Transverse colon (tissue), 4 donors: ENCODE measurements at regions not wholly inside any gene's neighbourhood (a gene's known extent, or its start where the extent isn't known, plus 50 kb on each side); places are given as distances from the start of the nearest gene placed in this dataset.

Experiments used
- DNase-seq: peaks from one replicate; pipeline ENCODE4 v3.0.0-alpha.2; 2019
- H3K27ac ChIP-seq, 4 donors: fragments of 200-600 bp; sonication (generic); 2 replicates each; pipeline ENCODE4 v1.5.1; 2016 to 2018; ENCODE audit warnings: inconsistent platforms in 4 of 4
- H3K27me3 ChIP-seq: fragments of 200-600 bp; sonication (generic); 2 replicates; pipeline ENCODE4 v1.5.1; 2017; ENCODE audit warnings: inconsistent platforms
- H3K36me3 ChIP-seq, 4 donors: fragments of 200-600 bp; sonication (generic); 2 replicates each; pipeline ENCODE4 v1.5.1; 2017 to 2019; ENCODE audit warnings: inconsistent platforms in 4 of 4
- H3K4me1 ChIP-seq, 4 donors: fragments of 200-600 bp; sonication (generic); 2 replicates each; pipeline ENCODE4 v1.5.1; 2017 to 2020; ENCODE audit warnings: inconsistent platforms in 4 of 4
- H3K4me3 ChIP-seq, 4 donors: fragments of 200-600 bp; sonication (generic); 1 replicate in 1 of 4; 2 replicates in 3 of 4; pipeline versions ENCODE4 v1.5.1 to v1.6.1; 2017 to 2019; ENCODE audit warnings: inconsistent platforms in 4 of 4
- H3K9me3 ChIP-seq, 2 donors: fragments of 200-600 bp; sonication (generic); 2 replicates each; pipeline ENCODE4 v1.5.1; 2017 to 2019; ENCODE audit warnings: inconsistent platforms in 2 of 2
- CTCF ChIP-seq, 5 experiments: fragments of 200-600 bp in 3 of 5; fragments of 450-650 bp in 2 of 5; sonication (generic) in 3 of 5; IDR thresholded peaks; 1 replicate in 2 of 5; 2 replicates in 3 of 5; pipeline ENCODE4 v1.5.1; 2016 to 2017; ENCODE audit warnings: antibody characterized with exemption in 5 of 5, inconsistent platforms in 3 of 5, mild to moderate bottlenecking in 2 of 5, moderate library complexity in 1 of 5
- EP300 ChIP-seq: sonication (generic); formaldehyde crosslinking; IDR thresholded peaks from one replicate; pipeline ENCODE4 v1.6.1; 2017; ENCODE audit warnings: antibody characterized with exemption, low read depth
- POLR2A ChIP-seq: fragments of 450-650 bp; IDR thresholded peaks from one replicate; pipeline ENCODE4 v1.6.1; 2016; ENCODE audit warnings: antibody characterized with exemption, mild to moderate bottlenecking, moderate library complexity
- POLR2AphosphoS5 ChIP-seq, 3 donors: sonication (generic); formaldehyde crosslinking; IDR thresholded peaks; one replicate each; pipeline ENCODE4 v1.6.1; 2016; ENCODE audit warnings: antibody characterized with exemption in 3 of 3
- WGBS, 2 donors: methylation state at CpG; one replicate each; pipeline ENCODE4 v1.1.5; 2018; ENCODE audit warnings: low coverage in 1 of 2; 5-methylcytosine and 5-hydroxymethylcytosine counted together
- in situ Hi-C, 4 donors: fragments of 200-750 bp; cut with MboI; loops; one replicate each; pipeline versions ENCODE4 v1.15.0 to v1.15.1; 2017; ENCODE audit warnings: low sequenced_read_pairs in 3 of 4, low pct_ligation_motif_present in 1 of 4, low pct_unique_long_range_greater_than_20kb in 1 of 4
- intact Hi-C: fragments of 100-400 bp; cut with DNase I; formaldehyde crosslinking; loops from one replicate; pipeline ENCODE4 v1.15.1; 2023; ENCODE audit warnings: low total_unique reads

- Histone ChIP-seq H3K4me3 (no peak overlapping the region), H3K36me3 (no peaks in the 10 kb centered on the region), H3K4me1 (no peaks in the 10 kb centered on the region), H3K27ac (no peak overlapping the region), H3K27me3 (no peaks in the 10 kb centered on the region), H3K9me3 (no peaks in the 10 kb centered on the region)
- no peak for DNase-seq
- intact Hi-C loops (no loop called here), in situ Hi-C loops (no loop called here)
- TF ChIP-seq CTCF (IDR thresholded peaks at IDR 0.05) (no peak), POLR2A (no peak), EP300 (no peak), POLR2AphosphoS5 (IDR thresholded peaks at IDR 0.05) (no peak)
- 78 to 89% methylated on average over 6 to 15 of the region's 15 CpGs for WGBS, 2 donors
Measured at GRCh38 chr14:101039031-101039754, 135.7 kb upstream of the RTL1 start.

- 79 to 96% methylated on average over 10 to 15 of the region's 15 CpGs for WGBS, 2 donors
- Histone ChIP-seq H3K27ac (no peak overlapping the region), H3K4me1 (no peaks in the 10 kb centered on the region), H3K36me3 (no peaks in the 10 kb centered on the region), H3K27me3 (no peaks in the 10 kb centered on the region), H3K4me3 (no peak overlapping the region), H3K9me3 (no peaks in the 10 kb centered on the region)
- TF ChIP-seq POLR2A (no peak), EP300 (no peak), CTCF (IDR thresholded peaks at IDR 0.05) (no peak), POLR2AphosphoS5 (IDR thresholded peaks at IDR 0.05) (no peak)
- intact Hi-C loops (no loop called here), in situ Hi-C loops (no loop called here)
- no peak for DNase-seq
Measured at GRCh38 chr14:101039755-101040138, 136.2 kb upstream of the RTL1 start.

- no peak for TF ChIP-seq EP300
- TF ChIP-seq POLR2A = no peak
- TF ChIP-seq POLR2AphosphoS5 (IDR thresholded peaks at IDR 0.05) = no peak
- TF ChIP-seq CTCF (IDR thresholded peaks at IDR 0.05) = no peak
- Histone ChIP-seq H3K36me3 (no peaks in the 10 kb centered on the region), H3K9me3 (no peaks in the 10 kb centered on the region), H3K27ac (no peak overlapping the region), H3K27me3 (no peaks in the 10 kb centered on the region), H3K4me1 (no peaks in the 10 kb centered on the region), H3K4me3 (no peak overlapping the region)
- no peak for DNase-seq
- 79 to 85% methylated on average over 17 to 21 of the region's 21 CpGs for WGBS, 2 donors
- in situ Hi-C loops (no loop called here), intact Hi-C loops (no loop called here)
Measured at GRCh38 chr14:101040538-101041442, 137.3 kb upstream of the RTL1 start.

- Histone ChIP-seq H3K27me3 (no peaks in the 10 kb centered on the region), H3K4me3 (no peak overlapping the region), H3K27ac (no peak overlapping the region), H3K9me3 (no peaks in the 10 kb centered on the region), H3K36me3 (no peaks in the 10 kb centered on the region), H3K4me1 (no peaks in the 10 kb centered on the region)
- no peak for DNase-seq
- 85% methylated on average over 9 of the region's 9 CpGs; no CpG with 5 or more reads in 1 of the 2 donors for WGBS, 2 donors
- intact Hi-C loops (no loop called here), in situ Hi-C loops (no loop called here)
- TF ChIP-seq EP300 = no peak
- TF ChIP-seq POLR2AphosphoS5 (IDR thresholded peaks at IDR 0.05) = no peak
- TF ChIP-seq POLR2A = no peak
- no peak for TF ChIP-seq CTCF (IDR thresholded peaks at IDR 0.05)
Measured at GRCh38 chr14:101043891-101044290, 140.4 kb upstream of the RTL1 start.
